Liver (tissue), 3 donors: ENCODE measurements at regions not wholly inside any gene's neighbourhood (a gene's known extent, or its start where the extent isn't known, plus 50 kb on each side); places are given as distances from the start of the nearest gene placed in this dataset.

Experiments
- CTCF ChIP-seq: fragments of 150-350 bp; IDR thresholded peaks from 2 replicates; pipeline ENCODE4 v1.5.1; 2017; ENCODE audit warnings: improper control_type of control experiment, low read depth, low read length; ENCODE audit not compliant: missing input control
- EGR1 ChIP-seq, 2 donors: IDR thresholded peaks; 2 replicates each; pipeline ENCODE4 v1.6.1; 2016 to 2018; ENCODE audit warnings: antibody characterized with exemption in 2 of 2, low read depth in 2 of 2
- GABPA ChIP-seq, 2 donors: IDR thresholded peaks in 1 of 2; conservative IDR thresholded peaks in 1 of 2; 2 replicates each; pipeline ENCODE4 v1.6.1; 2016; ENCODE audit warnings: antibody characterized with exemption in 2 of 2, mild to moderate bottlenecking in 1 of 2, moderate library complexity in 1 of 2
- HNF4A ChIP-seq, 2 donors: conservative IDR thresholded peaks; 2 replicates each; pipeline ENCODE4 v1.6.1; 2016; ENCODE audit warnings: antibody characterized with exemption in 2 of 2, mild to moderate bottlenecking in 2 of 2
- JUND ChIP-seq, 2 donors: IDR thresholded peaks; 2 replicates each; pipeline ENCODE4 v1.6.1; 2016; ENCODE audit warnings: antibody characterized with exemption in 2 of 2
- RAD21 ChIP-seq, 2 donors: IDR thresholded peaks; 2 replicates each; pipeline ENCODE4 v1.6.1; 2016; ENCODE audit warnings: antibody characterized with exemption in 2 of 2, mild to moderate bottlenecking in 2 of 2
- SP1 ChIP-seq: IDR thresholded peaks from 2 replicates; pipeline ENCODE4 v1.6.1; 2018; ENCODE audit warnings: antibody characterized with exemption, mild to moderate bottlenecking
- TAF1 ChIP-seq: conservative IDR thresholded peaks from 2 replicates; pipeline ENCODE4 v1.6.1; 2016; ENCODE audit warnings: antibody characterized with exemption, mild to moderate bottlenecking
- YY1 ChIP-seq: IDR thresholded peaks from 2 replicates; pipeline ENCODE4 v1.6.1; 2016; ENCODE audit warnings: antibody characterized with exemption, mild to moderate bottlenecking
- TF ChIP-seq, protein P1 (sequence below): IDR thresholded peaks from 2 replicates; pipeline ENCODE4 v1.6.1; 2016; ENCODE audit warnings: antibody characterized with exemption, mild to moderate bottlenecking
- TF ChIP-seq, protein P2 (sequence below): IDR thresholded peaks from 2 replicates; pipeline ENCODE4 v1.6.1; 2016; ENCODE audit warnings: antibody characterized with exemption
- TF ChIP-seq, protein P3 (sequence below): IDR thresholded peaks from 2 replicates; pipeline ENCODE4 v1.6.1; 2016; ENCODE audit warnings: antibody characterized with exemption
- TF ChIP-seq, protein P4 (sequence below): IDR thresholded peaks from 2 replicates; pipeline ENCODE4 v1.6.1; 2016; ENCODE audit warnings: antibody characterized with exemption
- donor health status: healthy.
- donor health status: healthy.

GRCh38 chr10:20976891-20977290, 79.8 kb upstream of the NEBL start:
- no peak for TF ChIP-seq CTCF
- TF ChIP-seq, protein P1, sequence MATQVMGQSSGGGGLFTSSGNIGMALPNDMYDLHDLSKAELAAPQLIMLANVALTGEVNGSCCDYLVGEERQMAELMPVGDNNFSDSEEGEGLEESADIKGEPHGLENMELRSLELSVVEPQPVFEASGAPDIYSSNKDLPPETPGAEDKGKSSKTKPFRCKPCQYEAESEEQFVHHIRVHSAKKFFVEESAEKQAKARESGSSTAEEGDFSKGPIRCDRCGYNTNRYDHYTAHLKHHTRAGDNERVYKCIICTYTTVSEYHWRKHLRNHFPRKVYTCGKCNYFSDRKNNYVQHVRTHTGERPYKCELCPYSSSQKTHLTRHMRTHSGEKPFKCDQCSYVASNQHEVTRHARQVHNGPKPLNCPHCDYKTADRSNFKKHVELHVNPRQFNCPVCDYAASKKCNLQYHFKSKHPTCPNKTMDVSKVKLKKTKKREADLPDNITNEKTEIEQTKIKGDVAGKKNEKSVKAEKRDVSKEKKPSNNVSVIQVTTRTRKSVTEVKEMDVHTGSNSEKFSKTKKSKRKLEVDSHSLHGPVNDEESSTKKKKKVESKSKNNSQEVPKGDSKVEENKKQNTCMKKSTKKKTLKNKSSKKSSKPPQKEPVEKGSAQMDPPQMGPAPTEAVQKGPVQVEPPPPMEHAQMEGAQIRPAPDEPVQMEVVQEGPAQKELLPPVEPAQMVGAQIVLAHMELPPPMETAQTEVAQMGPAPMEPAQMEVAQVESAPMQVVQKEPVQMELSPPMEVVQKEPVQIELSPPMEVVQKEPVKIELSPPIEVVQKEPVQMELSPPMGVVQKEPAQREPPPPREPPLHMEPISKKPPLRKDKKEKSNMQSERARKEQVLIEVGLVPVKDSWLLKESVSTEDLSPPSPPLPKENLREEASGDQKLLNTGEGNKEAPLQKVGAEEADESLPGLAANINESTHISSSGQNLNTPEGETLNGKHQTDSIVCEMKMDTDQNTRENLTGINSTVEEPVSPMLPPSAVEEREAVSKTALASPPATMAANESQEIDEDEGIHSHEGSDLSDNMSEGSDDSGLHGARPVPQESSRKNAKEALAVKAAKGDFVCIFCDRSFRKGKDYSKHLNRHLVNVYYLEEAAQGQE = no peak
- TF ChIP-seq, protein P2, sequence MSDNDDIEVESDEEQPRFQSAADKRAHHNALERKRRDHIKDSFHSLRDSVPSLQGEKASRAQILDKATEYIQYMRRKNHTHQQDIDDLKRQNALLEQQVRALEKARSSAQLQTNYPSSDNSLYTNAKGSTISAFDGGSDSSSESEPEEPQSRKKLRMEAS = no peak
- TF ChIP-seq SP1 = no peak
- TF ChIP-seq TAF1 = no peak
- no peak for TF ChIP-seq RAD21 (IDR thresholded peaks at IDR 0.05)
- no peak for TF ChIP-seq JUND (IDR thresholded peaks at IDR 0.05)
- no peak for TF ChIP-seq EGR1 (IDR thresholded peaks at IDR 0.05; ENCODE audit: low read depth in 2 of 2)
- no peak for TF ChIP-seq HNF4A (conservative IDR thresholded peaks at IDR 0.05)
- no peak for TF ChIP-seq GABPA (IDR thresholded peaks at IDR 0.05 in 1 of 2, conservative IDR thresholded peaks at IDR 0.05 in 1 of 2)
- TF ChIP-seq, protein P3, sequence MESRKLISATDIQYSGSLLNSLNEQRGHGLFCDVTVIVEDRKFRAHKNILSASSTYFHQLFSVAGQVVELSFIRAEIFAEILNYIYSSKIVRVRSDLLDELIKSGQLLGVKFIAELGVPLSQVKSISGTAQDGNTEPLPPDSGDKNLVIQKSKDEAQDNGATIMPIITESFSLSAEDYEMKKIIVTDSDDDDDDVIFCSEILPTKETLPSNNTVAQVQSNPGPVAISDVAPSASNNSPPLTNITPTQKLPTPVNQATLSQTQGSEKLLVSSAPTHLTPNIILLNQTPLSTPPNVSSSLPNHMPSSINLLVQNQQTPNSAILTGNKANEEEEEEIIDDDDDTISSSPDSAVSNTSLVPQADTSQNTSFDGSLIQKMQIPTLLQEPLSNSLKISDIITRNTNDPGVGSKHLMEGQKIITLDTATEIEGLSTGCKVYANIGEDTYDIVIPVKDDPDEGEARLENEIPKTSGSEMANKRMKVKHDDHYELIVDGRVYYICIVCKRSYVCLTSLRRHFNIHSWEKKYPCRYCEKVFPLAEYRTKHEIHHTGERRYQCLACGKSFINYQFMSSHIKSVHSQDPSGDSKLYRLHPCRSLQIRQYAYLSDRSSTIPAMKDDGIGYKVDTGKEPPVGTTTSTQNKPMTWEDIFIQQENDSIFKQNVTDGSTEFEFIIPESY = no peak
- TF ChIP-seq, protein P4, sequence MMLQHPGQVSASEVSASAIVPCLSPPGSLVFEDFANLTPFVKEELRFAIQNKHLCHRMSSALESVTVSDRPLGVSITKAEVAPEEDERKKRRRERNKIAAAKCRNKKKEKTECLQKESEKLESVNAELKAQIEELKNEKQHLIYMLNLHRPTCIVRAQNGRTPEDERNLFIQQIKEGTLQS = no peak
- TF ChIP-seq YY1 = no peak
